ENCODE measurements at regions not wholly inside any gene's neighbourhood (a gene's known extent, or its start where the extent isn't known, plus 50 kb on each side); places are given as distances from the start of the nearest gene placed in this dataset.

- TF ChIP-seq EZH2 (IDR thresholded peaks at IDR 0.05; ENCODE audit: low read depth, low read length, severe bottlenecking): no peak
- TF ChIP-seq, protein P1, sequence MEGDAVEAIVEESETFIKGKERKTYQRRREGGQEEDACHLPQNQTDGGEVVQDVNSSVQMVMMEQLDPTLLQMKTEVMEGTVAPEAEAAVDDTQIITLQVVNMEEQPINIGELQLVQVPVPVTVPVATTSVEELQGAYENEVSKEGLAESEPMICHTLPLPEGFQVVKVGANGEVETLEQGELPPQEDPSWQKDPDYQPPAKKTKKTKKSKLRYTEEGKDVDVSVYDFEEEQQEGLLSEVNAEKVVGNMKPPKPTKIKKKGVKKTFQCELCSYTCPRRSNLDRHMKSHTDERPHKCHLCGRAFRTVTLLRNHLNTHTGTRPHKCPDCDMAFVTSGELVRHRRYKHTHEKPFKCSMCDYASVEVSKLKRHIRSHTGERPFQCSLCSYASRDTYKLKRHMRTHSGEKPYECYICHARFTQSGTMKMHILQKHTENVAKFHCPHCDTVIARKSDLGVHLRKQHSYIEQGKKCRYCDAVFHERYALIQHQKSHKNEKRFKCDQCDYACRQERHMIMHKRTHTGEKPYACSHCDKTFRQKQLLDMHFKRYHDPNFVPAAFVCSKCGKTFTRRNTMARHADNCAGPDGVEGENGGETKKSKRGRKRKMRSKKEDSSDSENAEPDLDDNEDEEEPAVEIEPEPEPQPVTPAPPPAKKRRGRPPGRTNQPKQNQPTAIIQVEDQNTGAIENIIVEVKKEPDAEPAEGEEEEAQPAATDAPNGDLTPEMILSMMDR (IDR thresholded peaks at IDR 0.05; ENCODE audit: control extremely low read depth in 1 of 3, insufficient read depth in 1 of 3, low read depth in 1 of 3, low read length in 3 of 3): no peak
Observed at GRCh38 chr5:10892911-10893215, 131.8 kb upstream of the DAP start.

All from H1 (cell line).